ENCODE measurements at regions not wholly inside any gene's neighbourhood (a gene's known extent, or its start where the extent isn't known, plus 50 kb on each side); places are given as distances from the start of the nearest gene placed in this dataset.

DNA sequence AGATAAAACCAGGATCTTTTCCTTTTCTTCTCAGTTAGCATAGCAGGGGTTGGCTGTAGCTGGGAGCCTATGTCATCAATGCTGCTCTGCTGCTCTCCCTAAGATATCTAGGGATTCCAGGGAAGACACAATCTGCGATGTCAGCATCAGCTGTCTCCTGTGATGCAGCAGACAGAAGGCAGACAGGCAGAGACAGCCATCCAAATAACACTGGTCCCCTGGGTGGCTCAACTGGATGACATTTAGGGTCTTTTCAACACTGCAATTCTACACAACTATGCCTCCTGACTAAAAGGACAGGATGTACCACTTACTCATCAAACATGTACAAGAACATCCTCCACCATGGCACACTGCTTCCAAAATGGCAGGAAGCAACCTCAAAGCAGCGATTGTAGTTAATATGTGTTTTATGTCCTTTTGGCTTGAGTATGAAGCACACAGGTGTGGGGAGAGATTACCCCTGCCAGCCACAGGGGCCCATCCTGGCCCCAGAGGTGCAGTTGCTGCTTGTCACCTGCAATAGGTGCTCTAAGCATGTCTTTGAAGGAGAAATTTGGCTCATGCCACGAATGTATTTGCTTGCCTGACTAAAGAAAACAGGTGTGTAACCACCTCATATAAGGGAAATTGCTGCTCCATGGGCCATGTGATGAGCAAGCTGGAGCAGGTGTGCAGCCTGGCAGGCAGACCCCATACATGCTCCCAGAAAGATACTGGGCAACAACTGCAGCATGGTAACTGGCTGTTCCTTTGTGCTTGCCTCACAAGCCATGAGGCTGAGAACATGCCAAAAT is 357.8 kb downstream of the VPS13C start:
- TF ChIP-seq, protein P1, sequence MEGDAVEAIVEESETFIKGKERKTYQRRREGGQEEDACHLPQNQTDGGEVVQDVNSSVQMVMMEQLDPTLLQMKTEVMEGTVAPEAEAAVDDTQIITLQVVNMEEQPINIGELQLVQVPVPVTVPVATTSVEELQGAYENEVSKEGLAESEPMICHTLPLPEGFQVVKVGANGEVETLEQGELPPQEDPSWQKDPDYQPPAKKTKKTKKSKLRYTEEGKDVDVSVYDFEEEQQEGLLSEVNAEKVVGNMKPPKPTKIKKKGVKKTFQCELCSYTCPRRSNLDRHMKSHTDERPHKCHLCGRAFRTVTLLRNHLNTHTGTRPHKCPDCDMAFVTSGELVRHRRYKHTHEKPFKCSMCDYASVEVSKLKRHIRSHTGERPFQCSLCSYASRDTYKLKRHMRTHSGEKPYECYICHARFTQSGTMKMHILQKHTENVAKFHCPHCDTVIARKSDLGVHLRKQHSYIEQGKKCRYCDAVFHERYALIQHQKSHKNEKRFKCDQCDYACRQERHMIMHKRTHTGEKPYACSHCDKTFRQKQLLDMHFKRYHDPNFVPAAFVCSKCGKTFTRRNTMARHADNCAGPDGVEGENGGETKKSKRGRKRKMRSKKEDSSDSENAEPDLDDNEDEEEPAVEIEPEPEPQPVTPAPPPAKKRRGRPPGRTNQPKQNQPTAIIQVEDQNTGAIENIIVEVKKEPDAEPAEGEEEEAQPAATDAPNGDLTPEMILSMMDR (IDR thresholded peaks at IDR 0.05): no peak
- TF ChIP-seq POLR2A (IDR thresholded peaks at IDR 0.05) (no peak), EP300 (IDR thresholded peaks at IDR 0.05) (no peak), POLR2AphosphoS5 (IDR thresholded peaks at IDR 0.05) (no peak)
